ENCODE measurements at regions not wholly inside any gene's neighbourhood (a gene's known extent, or its start where the extent isn't known, plus 50 kb on each side); places are given as distances from the start of the nearest gene placed in this dataset.

DNA sequence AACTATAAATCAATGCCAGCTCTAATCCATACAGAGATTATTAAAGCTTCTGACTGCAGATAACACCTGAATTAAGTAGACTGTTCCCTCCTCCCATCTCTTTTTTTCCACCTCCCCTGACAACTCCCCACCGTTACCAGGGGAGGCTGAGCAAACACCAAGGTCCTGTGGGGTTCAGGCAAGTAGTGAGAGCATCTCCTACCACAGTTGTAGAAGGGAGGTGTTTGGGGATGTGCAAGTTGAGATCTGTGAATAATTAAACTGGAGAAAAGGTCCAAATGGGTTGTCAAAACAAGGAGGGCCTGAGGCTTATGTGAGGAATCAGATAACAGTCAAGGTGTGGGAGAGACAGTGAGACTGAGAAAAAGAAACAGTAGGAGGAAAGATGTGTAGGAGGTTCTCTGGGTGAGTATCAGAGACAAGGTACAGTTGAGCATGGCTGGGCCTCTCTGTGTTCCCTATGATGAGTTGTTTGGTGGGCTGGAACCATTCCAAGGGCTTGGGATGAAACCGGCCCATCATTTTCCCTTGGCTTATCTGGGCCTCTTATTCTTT lies 194.6 kb downstream of the CYRIA start:
- no peak overlapping the region for H3K4me3 ChIP-seq (ENCODE audit: low read depth, low read length)
- TF ChIP-seq, protein P1, sequence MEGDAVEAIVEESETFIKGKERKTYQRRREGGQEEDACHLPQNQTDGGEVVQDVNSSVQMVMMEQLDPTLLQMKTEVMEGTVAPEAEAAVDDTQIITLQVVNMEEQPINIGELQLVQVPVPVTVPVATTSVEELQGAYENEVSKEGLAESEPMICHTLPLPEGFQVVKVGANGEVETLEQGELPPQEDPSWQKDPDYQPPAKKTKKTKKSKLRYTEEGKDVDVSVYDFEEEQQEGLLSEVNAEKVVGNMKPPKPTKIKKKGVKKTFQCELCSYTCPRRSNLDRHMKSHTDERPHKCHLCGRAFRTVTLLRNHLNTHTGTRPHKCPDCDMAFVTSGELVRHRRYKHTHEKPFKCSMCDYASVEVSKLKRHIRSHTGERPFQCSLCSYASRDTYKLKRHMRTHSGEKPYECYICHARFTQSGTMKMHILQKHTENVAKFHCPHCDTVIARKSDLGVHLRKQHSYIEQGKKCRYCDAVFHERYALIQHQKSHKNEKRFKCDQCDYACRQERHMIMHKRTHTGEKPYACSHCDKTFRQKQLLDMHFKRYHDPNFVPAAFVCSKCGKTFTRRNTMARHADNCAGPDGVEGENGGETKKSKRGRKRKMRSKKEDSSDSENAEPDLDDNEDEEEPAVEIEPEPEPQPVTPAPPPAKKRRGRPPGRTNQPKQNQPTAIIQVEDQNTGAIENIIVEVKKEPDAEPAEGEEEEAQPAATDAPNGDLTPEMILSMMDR (IDR thresholded peaks at IDR 0.05; ENCODE audit: borderline replicate concordance, insufficient read depth, low read depth, low read length), result no peak

DNA sequence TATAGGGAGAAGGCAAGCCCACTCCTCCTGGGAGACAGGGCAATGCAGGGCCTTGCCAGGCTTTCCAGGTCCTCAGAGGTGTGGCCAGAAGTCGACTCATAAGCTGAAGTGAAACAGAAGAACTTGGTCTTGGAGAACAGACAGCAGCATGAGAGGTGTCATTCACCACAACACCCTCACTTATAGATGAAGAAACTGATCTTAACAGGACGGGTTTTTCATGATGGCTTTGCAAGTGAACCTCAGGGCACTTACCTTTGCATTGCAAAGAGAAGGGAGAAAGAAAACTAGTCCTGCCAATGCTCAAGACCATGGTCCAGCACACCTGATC lies 198.8 kb downstream of the CYRIA start:
- no peak overlapping the region for H3K4me3 ChIP-seq (ENCODE audit: low read depth, low read length)
- TF ChIP-seq, protein P1 (IDR thresholded peaks at IDR 0.05; ENCODE audit: borderline replicate concordance, insufficient read depth, low read depth, low read length), result no peak

DNA sequence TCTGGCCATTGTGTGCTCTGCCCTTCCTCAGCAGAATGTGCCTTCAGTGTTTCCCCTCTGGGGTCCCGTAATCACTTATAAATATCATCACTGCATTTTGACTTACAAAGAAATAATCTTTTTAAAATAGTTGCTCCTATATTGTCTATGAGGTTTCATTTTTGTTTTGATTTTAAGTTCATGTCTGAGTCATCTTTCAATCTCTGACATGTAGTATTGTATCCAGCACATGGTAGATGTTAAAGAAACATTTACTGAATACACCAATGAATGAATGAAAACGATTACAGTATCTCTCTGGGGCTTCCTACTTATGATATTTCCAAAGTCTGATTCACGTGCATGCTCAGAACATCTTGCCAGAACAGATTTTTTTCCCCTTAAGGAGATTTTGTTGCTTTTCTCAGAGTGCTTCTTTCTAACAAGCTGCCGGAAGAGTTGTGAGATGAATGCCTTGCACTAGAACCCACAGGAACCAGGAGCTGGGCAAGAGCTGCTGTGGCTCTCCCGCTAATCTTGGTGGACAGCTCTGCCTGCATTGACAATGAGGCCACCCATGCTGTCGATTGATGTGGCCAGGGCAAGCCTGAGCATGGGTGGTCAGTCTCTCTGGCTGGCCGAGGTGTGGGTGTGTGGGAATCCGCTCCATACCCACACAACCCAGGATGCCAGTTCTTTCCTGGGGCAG lies 199.4 kb downstream of the CYRIA start:
- TF ChIP-seq, protein P1 (IDR thresholded peaks at IDR 0.05; ENCODE audit: borderline replicate concordance, insufficient read depth, low read depth, low read length), result no peak
- H3K4me3 ChIP-seq (ENCODE audit: low read depth, low read length), result no peak overlapping the region

DNA sequence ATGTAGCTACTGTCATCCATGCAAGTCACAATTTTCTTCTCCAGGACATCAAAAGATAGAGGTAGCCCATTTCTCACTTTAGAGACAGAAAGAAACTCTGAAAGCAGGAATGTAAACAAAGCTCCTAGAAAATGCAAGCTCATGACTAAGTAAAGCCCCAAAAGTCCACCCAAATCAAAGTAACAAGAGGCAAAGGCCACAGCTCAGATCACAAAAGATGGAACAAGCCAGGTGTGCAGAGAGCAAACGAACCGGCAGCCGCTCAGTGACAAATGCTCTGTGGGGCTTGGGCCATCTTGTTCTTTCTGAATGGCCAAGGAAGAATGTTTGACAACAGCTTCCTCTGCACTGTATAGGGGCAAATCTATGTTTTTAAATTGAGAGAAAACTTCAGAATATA lies 201.0 kb downstream of the CYRIA start:
- TF ChIP-seq, protein P1 (IDR thresholded peaks at IDR 0.05; ENCODE audit: borderline replicate concordance, insufficient read depth, low read depth, low read length), result no peak
- H3K4me3 ChIP-seq (ENCODE audit: low read depth, low read length), result no peak overlapping the region

DNA sequence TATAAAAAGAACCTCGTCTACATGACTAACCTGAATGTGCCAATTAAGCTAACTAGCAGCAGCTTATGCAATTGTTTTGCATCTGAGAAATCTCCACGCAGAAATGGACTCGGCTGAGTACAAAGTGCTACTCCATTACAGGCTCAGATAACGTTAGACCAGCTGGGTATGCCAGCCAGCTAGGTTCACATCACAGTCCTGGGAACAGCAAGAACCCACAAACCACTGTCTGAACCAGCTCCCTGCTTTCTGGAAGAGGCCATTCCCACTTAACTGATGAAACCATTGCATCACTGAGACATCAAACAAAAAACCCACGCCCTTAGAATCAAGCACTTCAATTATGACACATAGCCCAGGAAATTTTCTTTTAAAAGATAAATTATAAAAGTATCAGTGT lies 202.7 kb downstream of the CYRIA start:
- no peak overlapping the region for H3K4me3 ChIP-seq (ENCODE audit: low read depth, low read length)
- TF ChIP-seq, protein P1 (IDR thresholded peaks at IDR 0.05; ENCODE audit: borderline replicate concordance, insufficient read depth, low read depth, low read length), result no peak

DNA sequence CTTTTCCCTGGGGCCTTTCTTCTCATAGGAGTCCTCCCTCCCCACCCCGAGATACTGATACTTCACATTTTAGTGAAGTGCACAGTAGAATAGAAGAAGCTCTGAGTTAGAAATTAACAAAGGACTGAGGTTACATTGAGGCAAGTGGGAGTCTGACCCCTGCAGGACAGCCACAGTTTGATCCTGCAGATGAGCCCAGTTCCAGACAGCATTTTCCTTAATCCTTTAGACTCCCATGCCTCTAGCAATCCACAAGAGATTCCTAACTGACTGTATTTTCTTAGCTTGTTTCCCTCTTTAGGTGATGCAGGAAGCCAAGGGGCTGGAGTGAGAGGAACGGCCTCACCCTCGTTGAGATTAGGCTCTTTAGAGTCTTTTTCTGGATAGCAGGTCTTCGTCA lies 204.0 kb downstream of the CYRIA start:
- TF ChIP-seq, protein P1 (IDR thresholded peaks at IDR 0.05; ENCODE audit: borderline replicate concordance, insufficient read depth, low read depth, low read length), result no peak
- no peak overlapping the region for H3K4me3 ChIP-seq (ENCODE audit: low read depth, low read length)

DNA sequence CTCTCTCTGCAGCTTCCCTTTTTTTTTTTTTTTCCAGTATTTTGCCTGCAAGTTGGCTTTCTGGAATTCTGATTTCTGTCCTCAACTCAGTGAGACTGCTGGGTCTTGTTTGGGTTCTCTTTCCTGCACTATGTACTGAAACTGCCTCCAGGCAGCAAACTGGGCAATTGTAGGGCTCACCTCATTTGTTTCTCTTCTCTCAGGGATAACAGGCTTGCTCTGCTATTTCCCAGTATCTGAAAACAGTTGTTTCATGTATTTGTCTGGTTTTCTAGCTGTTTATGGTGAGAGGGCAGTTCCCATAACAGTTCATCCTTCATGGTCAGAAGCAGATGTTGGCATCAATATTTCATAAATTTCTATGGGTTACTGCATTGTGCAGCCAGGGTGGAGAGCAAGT lies 206.0 kb downstream of the CYRIA start:
- TF ChIP-seq, protein P1 (IDR thresholded peaks at IDR 0.05; ENCODE audit: borderline replicate concordance, insufficient read depth, low read depth, low read length), result no peak
- no peak overlapping the region for H3K4me3 ChIP-seq (ENCODE audit: low read depth, low read length)
